Keratinocyte (primary cell): ENCODE measurements at regions not wholly inside any gene's neighbourhood (a gene's known extent, or its start where the extent isn't known, plus 50 kb on each side); places are given as distances from the start of the nearest gene placed in this dataset.

Experiments used
- CTCF ChIP-seq, 3 experiments: IDR thresholded peaks in 1 of 3; conservative IDR thresholded peaks in 1 of 3; optimal IDR thresholded peaks in 1 of 3; 2 replicates in 2 of 3; 3 replicates in 1 of 3; pipeline versions ENCODE3 to v1.5.1; 2011; ENCODE audit warnings: low read length in 3 of 3, mild to moderate bottlenecking in 3 of 3, moderate library complexity in 2 of 3, control low read depth in 1 of 3, inconsistent platforms in 1 of 3; ENCODE audit not compliant: insufficient read depth in 2 of 3; ENCODE audit errors: extremely low read depth in 1 of 3
- EZH2 ChIP-seq: IDR thresholded peaks from one replicate; pipeline ENCODE4 v1.6.1; 2012; ENCODE audit warnings: inconsistent platforms, mild to moderate bottlenecking, low read length, moderate library complexity

- TF ChIP-seq CTCF (optimal IDR thresholded peaks at IDR 0.05 in 1 of 3, IDR thresholded peaks at IDR 0.05 in 1 of 3, conservative IDR thresholded peaks at IDR 0.05 in 1 of 3; ENCODE audit: extremely low read depth in 1 of 3, insufficient read depth in 2 of 3, low read length in 3 of 3) (no peak), EZH2 (no peak)
These were observed 632.7 kb downstream of the KLHL13 start for GRCh38 chrX:117483950-117484349.
